Esophagus muscularis mucosa (tissue), 4 donors: ENCODE measurements at regions not wholly inside any gene's neighbourhood (a gene's known extent, or its start where the extent isn't known, plus 50 kb on each side); places are given as distances from the start of the nearest gene placed in this dataset.

Experiments used
- CTCF ChIP-seq, 3 experiments: fragments of 200-600 bp in 2 of 3; fragments of 450-650 bp in 1 of 3; sonication (generic) in 2 of 3; IDR thresholded peaks; one replicate each; pipeline ENCODE4 v1.5.1; 2017 to 2019; ENCODE audit warnings: antibody characterized with exemption in 3 of 3, mild to moderate bottlenecking in 2 of 3, moderate library complexity in 1 of 3
- EP300 ChIP-seq: sonication (generic); formaldehyde crosslinking; IDR thresholded peaks from one replicate; pipeline ENCODE4 v1.6.1; 2017; ENCODE audit warnings: antibody characterized with exemption
- POLR2A ChIP-seq: fragments of 450-650 bp; IDR thresholded peaks from one replicate; pipeline ENCODE4 v1.6.1; 2017; ENCODE audit warnings: antibody characterized with exemption, moderate library complexity, mild to moderate bottlenecking, low read depth
- POLR2AphosphoS5 ChIP-seq, 2 donors: sonication (generic); formaldehyde crosslinking; IDR thresholded peaks; one replicate each; pipeline ENCODE4 v1.6.1; 2017; ENCODE audit warnings: antibody characterized with exemption in 2 of 2

- TF ChIP-seq CTCF (IDR thresholded peaks at IDR 0.05) = no peak
- TF ChIP-seq POLR2A = no peak
- no peak for TF ChIP-seq POLR2AphosphoS5 (IDR thresholded peaks at IDR 0.05)
- TF ChIP-seq EP300 = no peak
Measured at GRCh38 chrX:112979879-112980278, 139.2 kb upstream of the AMOT start.
